Astrocyte (in vitro differentiated cells and primary cell): ENCODE measurements at regions not wholly inside any gene's neighbourhood (a gene's known extent, or its start where the extent isn't known, plus 50 kb on each side); places are given as distances from the start of the nearest gene placed in this dataset.

ENCODE experiments used
- DNase-seq: peaks from one replicate; pipeline ENCODE4 v3.0.0-alpha.2; 2010; ENCODE audit warnings: low read depth
- FAIRE-seq: peaks from 2 replicates; lab custom pipeline; 2011; peaks lifted over from hg19 to GRCh38; lab: Jason Lieb, UNC
- H2AFZ ChIP-seq: 2 replicates; pipeline ENCODE4 v1.6.0; 2012; ENCODE audit warnings: low read depth, low read length, inconsistent platforms
- H3K27ac ChIP-seq: 2 replicates; pipeline ENCODE4 v1.5.1; 2011; ENCODE audit warnings: low read depth, low read length, inconsistent platforms
- H3K27me3 ChIP-seq: 2 replicates; pipeline ENCODE4 v1.6.0; 2011; ENCODE audit warnings: low read length, inconsistent platforms; ENCODE audit not compliant: insufficient read depth
- H3K36me3 ChIP-seq: 2 replicates; pipeline ENCODE4 v1.5.1; 2011; ENCODE audit warnings: low read length, inconsistent platforms; ENCODE audit not compliant: insufficient read depth
- H3K4me1 ChIP-seq: 2 replicates; pipeline ENCODE4 v1.5.1; 2011; ENCODE audit warnings: low read length, inconsistent platforms; ENCODE audit not compliant: insufficient read depth
- H3K4me2 ChIP-seq: 2 replicates; pipeline ENCODE4 v1.6.0; 2012; ENCODE audit warnings: low read length, inconsistent platforms
- H3K4me3 ChIP-seq: 2 replicates; pipeline ENCODE4 v1.5.1; 2011; ENCODE audit warnings: low read depth, mild to moderate bottlenecking, low read length, inconsistent platforms; ENCODE audit not compliant: insufficient read depth
- H3K79me2 ChIP-seq: 2 replicates; pipeline ENCODE4 v1.6.0; 2012; ENCODE audit warnings: mild to moderate bottlenecking, low read length, inconsistent platforms; ENCODE audit not compliant: insufficient read depth
- H3K9ac ChIP-seq: 2 replicates; pipeline ENCODE4 v1.6.0; 2012; ENCODE audit warnings: mild to moderate bottlenecking, low read length, inconsistent platforms
- H3K9me3 ChIP-seq: 2 replicates; pipeline ENCODE4 v1.5.1; 2012; ENCODE audit warnings: low read depth, mild to moderate bottlenecking, low read length, inconsistent platforms; ENCODE audit not compliant: insufficient read depth
- H4K20me1 ChIP-seq: 2 replicates; pipeline ENCODE4 v1.6.0; 2012; ENCODE audit warnings: low read length, inconsistent platforms; ENCODE audit not compliant: insufficient read depth
- H3K27ac Mint-ChIP-seq: one replicate; pipeline ENCODE4 v1.8.0; 2021; ENCODE audit warnings: mild to moderate bottlenecking, mixed read lengths; ENCODE audit not compliant: unreplicated experiment
- H3K27me3 Mint-ChIP-seq: one replicate; pipeline ENCODE4 v1.8.0; 2021; ENCODE audit warnings: low read depth, mixed read lengths; ENCODE audit not compliant: unreplicated experiment
- H3K36me3 Mint-ChIP-seq: one replicate; pipeline ENCODE4 v1.8.0; 2021; ENCODE audit warnings: low read depth, mixed read lengths; ENCODE audit not compliant: unreplicated experiment
- H3K4me1 Mint-ChIP-seq: one replicate; pipeline ENCODE4 v1.8.0; 2021; ENCODE audit warnings: low read depth, mixed read lengths; ENCODE audit not compliant: unreplicated experiment
- H3K4me3 Mint-ChIP-seq: one replicate; pipeline ENCODE4 v1.8.0; 2021; ENCODE audit warnings: mild to moderate bottlenecking, moderate library complexity, mixed read lengths; ENCODE audit not compliant: unreplicated experiment
- H3K9me3 Mint-ChIP-seq: one replicate; pipeline ENCODE4 v1.8.0; 2021; ENCODE audit warnings: mild to moderate bottlenecking, mixed read lengths; ENCODE audit not compliant: unreplicated experiment
- CTCF ChIP-seq: IDR thresholded peaks from 2 replicates; pipeline ENCODE4 v1.5.1; 2011; ENCODE audit warnings: low read depth, mild to moderate bottlenecking, inconsistent platforms, low read length, moderate library complexity; ENCODE audit not compliant: insufficient read depth
- EZH2 ChIP-seq: IDR thresholded peaks from 2 replicates; pipeline ENCODE4 v1.6.1; 2012; ENCODE audit warnings: mild to moderate bottlenecking, low read length, inconsistent platforms; ENCODE audit not compliant: insufficient read depth

- Histone ChIP-seq H4K20me1 (no peaks in the 10 kb centered on the region), H2AFZ (no peak overlapping the region), H3K9ac (no peak overlapping the region), H3K27ac (no peak overlapping the region), H3K27me3 (no peaks in the 10 kb centered on the region), H3K79me2 (no peaks in the 10 kb centered on the region), H3K9me3 (no peaks in the 10 kb centered on the region), H3K4me1 (no peaks in the 10 kb centered on the region), H3K4me2 (no peak overlapping the region), H3K4me3 (no peak overlapping the region), H3K36me3 (no peaks in the 10 kb centered on the region)
- H3K27ac Mint-ChIP-seq: no peak overlapping the region
- peaks cover 10% of the 10 kb centered on the region for H3K4me1 Mint-ChIP-seq
- FAIRE-seq: no peak
- no peak overlapping the region for H3K4me3 Mint-ChIP-seq
- DNase-seq: no peak
- no peaks in the 10 kb centered on the region for H3K27me3 Mint-ChIP-seq
- no peaks in the 10 kb centered on the region for H3K36me3 Mint-ChIP-seq
- no peak for TF ChIP-seq EZH2
- no peak for TF ChIP-seq CTCF
- H3K9me3 Mint-ChIP-seq: peaks cover 2% of the 10 kb centered on the region
These were observed 146.3 kb upstream of the THUMPD2 start for GRCh38 chr2:39925312-39925711.

- no peaks in the 10 kb centered on the region for H3K36me3 ChIP-seq
- no peaks in the 10 kb centered on the region for H3K79me2 ChIP-seq
- Mint-ChIP-seq H3K27ac (no peak overlapping the region), H3K4me3 (no peak overlapping the region), H3K9me3 (no peaks in the 10 kb centered on the region), H3K27me3 (no peaks in the 10 kb centered on the region), H3K36me3 (no peaks in the 10 kb centered on the region), H3K4me1 (no peaks in the 10 kb centered on the region)
- H3K4me2 ChIP-seq: no peak overlapping the region
- DNase-seq: no peak
- no peaks in the 10 kb centered on the region for H4K20me1 ChIP-seq
- H3K9ac ChIP-seq: no peak overlapping the region
- H3K4me1 ChIP-seq: no peaks in the 10 kb centered on the region
- no peak overlapping the region for H3K4me3 ChIP-seq
- TF ChIP-seq CTCF: no peak
- TF ChIP-seq EZH2: no peak
- H3K27me3 ChIP-seq: no peaks in the 10 kb centered on the region
- FAIRE-seq: no peak
- H3K9me3 ChIP-seq: no peaks in the 10 kb centered on the region
- H3K27ac ChIP-seq: no peak overlapping the region
- no peak overlapping the region for H2AFZ ChIP-seq
These were observed 144.4 kb upstream of the THUMPD2 start for GRCh38 chr2:39923455-39923854.

GRCh38 chr2:39922679-39923405 is 143.8 kb upstream of the THUMPD2 start:
- no peaks in the 10 kb centered on the region for H3K4me1 ChIP-seq
- H3K9ac ChIP-seq: no peak overlapping the region
- no peaks in the 10 kb centered on the region for H3K36me3 Mint-ChIP-seq
- H3K79me2 ChIP-seq: no peaks in the 10 kb centered on the region
- FAIRE-seq (peak; percentile 32), DNase-seq (peak; percentile 59)
- no peaks in the 10 kb centered on the region for H3K27me3 ChIP-seq
- no peaks in the 10 kb centered on the region for H3K9me3 ChIP-seq
- no peak overlapping the region for H3K27ac ChIP-seq
- H3K4me1 Mint-ChIP-seq: peaks cover 2% of the 10 kb centered on the region
- H3K27me3 Mint-ChIP-seq: no peaks in the 10 kb centered on the region
- no peak overlapping the region for H3K4me3 Mint-ChIP-seq
- no peak overlapping the region for H3K27ac Mint-ChIP-seq
- H2AFZ ChIP-seq: no peak overlapping the region
- no peak overlapping the region for H3K4me2 ChIP-seq
- no peaks in the 10 kb centered on the region for H3K36me3 ChIP-seq
- H4K20me1 ChIP-seq: no peaks in the 10 kb centered on the region
- no peaks in the 10 kb centered on the region for H3K9me3 Mint-ChIP-seq
- no peak for TF ChIP-seq CTCF
- H3K4me3 ChIP-seq: no peak overlapping the region
